Epithelial cell of proximal tubule (primary cell): ENCODE measurements at regions not wholly inside any gene's neighbourhood (a gene's known extent, or its start where the extent isn't known, plus 50 kb on each side); places are given as distances from the start of the nearest gene placed in this dataset.

Source experiments
- DNase-seq: peaks from one replicate; pipeline ENCODE4 v3.0.0-alpha.2; 2011; ENCODE audit warnings: low read depth
- H3K4me3 ChIP-seq: 2 replicates; pipeline ENCODE4 v1.5.1; 2011; ENCODE audit warnings: low read depth, mild to moderate bottlenecking, low read length
- TF ChIP-seq, protein P1 (sequence below): conservative IDR thresholded peaks from 2 replicates; pipeline ENCODE4 v1.5.1; 2012; ENCODE audit warnings: low read depth, mild to moderate bottlenecking, low read length

DNA sequence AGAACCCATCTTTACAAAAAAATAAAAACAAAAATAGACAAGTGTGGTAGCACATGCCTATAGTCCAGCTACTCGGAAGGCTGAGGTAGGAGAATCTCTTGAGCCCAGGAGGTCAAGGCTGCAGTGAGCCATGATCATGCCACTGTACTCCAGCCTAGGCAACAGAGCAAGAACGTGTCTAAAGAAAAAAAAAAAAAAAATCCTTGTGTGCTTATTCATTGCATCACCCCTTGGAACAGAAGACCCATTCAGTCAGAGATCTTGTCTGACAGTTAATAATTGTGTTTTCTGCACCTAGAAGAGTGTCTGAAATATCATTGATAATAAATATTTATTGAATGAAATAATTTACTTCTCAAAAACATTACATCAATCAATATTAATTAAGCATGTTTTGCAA lies 97.4 kb upstream of the TBL1X start:
- no peak overlapping the region for H3K4me3 ChIP-seq
- TF ChIP-seq, protein P1, sequence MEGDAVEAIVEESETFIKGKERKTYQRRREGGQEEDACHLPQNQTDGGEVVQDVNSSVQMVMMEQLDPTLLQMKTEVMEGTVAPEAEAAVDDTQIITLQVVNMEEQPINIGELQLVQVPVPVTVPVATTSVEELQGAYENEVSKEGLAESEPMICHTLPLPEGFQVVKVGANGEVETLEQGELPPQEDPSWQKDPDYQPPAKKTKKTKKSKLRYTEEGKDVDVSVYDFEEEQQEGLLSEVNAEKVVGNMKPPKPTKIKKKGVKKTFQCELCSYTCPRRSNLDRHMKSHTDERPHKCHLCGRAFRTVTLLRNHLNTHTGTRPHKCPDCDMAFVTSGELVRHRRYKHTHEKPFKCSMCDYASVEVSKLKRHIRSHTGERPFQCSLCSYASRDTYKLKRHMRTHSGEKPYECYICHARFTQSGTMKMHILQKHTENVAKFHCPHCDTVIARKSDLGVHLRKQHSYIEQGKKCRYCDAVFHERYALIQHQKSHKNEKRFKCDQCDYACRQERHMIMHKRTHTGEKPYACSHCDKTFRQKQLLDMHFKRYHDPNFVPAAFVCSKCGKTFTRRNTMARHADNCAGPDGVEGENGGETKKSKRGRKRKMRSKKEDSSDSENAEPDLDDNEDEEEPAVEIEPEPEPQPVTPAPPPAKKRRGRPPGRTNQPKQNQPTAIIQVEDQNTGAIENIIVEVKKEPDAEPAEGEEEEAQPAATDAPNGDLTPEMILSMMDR: no peak
- no peak for DNase-seq

- TF ChIP-seq, protein P1: no peak
- H3K4me3 ChIP-seq: no peak overlapping the region
- DNase-seq: no peak
These were observed 96.6 kb upstream of the TBL1X start for GRCh38 chrX:9368262-9368661.

- TF ChIP-seq, protein P1: no peak
- no peak overlapping the region for H3K4me3 ChIP-seq
- DNase-seq: no peak
These were observed 95.0 kb upstream of the TBL1X start for GRCh38 chrX:9369802-9370291.

GRCh38 chrX:9370893-9371292 lies 94.0 kb upstream of the TBL1X start:
- TF ChIP-seq, protein P1: no peak

DNA sequence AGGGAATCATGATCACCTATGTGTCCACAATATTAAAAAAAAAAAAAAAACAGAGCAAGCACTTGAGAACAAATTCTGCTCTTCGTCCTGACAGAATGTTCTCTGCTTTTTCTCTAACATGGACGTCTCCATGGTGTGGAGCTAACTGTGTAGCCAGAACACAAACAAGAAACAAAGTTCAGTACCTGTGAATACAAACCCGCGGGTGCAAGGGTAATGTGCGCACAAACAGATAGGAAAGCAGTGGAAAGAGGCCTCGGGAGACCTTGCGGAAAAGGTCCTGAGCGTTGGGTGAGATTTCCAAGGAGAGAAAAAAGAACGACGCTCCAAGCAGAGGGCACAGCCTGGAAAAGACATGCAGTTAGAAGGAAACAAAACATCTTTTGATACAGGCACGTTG lies 92.0 kb upstream of the TBL1X start:
- TF ChIP-seq, protein P1: no peak
- no peak for DNase-seq
- no peak overlapping the region for H3K4me3 ChIP-seq

More at GRCh38 chrX:9370893-9371292, 94.0 kb upstream of the TBL1X start:
- H3K4me3 ChIP-seq: no peak overlapping the region
- DNase-seq: no peak

- TF ChIP-seq, protein P1: no peak
- no peak overlapping the region for H3K4me3 ChIP-seq
- no peak for DNase-seq
These were observed 91.1 kb upstream of the TBL1X start for GRCh38 chrX:9373789-9374188.

- DNase-seq: no peak
- H3K4me3 ChIP-seq: no peak overlapping the region
- TF ChIP-seq, protein P1: no peak
These were observed 90.3 kb upstream of the TBL1X start for GRCh38 chrX:9374555-9374954.
